Left renal cortex interstitium (tissue), 4 donors: ENCODE measurements at regions not wholly inside any gene's neighbourhood (a gene's known extent, or its start where the extent isn't known, plus 50 kb on each side); places are given as distances from the start of the nearest gene placed in this dataset.

ENCODE experiments used
- DNase-seq, 4 donors: peaks; one replicate each; pipeline ENCODE4 v3.0.0-alpha.2; 2013; ENCODE audit warnings: low read depth in 4 of 4, low spot score in 2 of 4, missing footprints in 1 of 4

DNA sequence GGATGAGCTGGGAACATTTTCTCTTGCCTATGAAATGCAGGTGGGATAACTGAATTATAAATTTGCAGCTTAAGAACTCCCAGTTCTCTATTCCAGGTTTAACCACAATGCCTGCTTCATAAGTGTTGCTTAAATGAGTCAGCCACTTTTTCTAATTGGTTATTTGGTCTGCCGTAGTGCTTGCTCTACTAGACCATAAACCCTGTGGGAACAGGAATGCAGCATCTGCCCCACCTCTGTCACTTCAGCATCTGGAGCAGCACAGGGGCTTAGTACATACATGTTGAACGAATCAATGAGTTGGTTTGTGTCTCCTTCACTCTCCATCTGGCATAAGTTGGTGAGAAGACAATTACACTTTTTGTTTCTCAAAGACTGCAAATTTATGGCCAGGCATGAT, 95.2 kb upstream of the PTER start:
- DNase-seq, result no peak

DNA sequence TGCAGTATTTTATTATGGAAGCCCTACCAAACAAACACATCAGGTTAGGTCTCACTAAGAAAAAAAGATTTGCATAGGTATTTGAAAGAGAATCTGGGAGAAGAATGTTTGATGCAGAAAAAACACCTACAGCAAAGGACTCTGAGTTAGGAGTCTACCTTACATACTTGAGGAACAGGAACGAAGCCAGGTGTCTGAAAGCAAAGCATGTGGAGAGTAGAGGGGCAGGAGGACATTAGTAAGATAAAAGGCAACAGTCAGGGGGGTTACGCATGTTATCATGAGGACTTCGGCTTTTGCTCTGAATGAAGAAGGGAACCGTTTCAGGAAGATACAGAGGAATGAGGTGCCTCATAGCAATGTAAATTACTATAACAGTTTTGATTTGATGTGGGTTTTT, 87.9 kb upstream of the PTER start:
- DNase-seq, result no peak

DNA sequence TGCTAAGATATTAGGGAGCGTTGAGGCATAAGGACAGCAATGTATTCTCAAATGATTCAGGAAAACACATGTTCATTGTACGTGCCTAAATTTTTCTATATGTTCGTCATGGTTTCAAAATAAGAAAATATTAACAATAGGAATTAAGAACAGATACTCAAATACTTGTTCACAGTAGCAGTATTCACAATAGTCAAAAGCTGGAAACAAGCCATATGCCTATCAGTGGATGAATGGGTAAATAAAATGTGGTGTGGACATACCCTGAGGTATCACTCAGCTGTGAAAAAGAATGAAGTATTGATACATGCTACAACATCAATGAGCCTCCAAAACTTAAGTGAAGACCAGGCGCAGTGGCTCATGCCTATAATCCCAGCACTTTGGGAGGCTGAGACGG, 84.7 kb upstream of the PTER start:
- no peak for DNase-seq

DNA sequence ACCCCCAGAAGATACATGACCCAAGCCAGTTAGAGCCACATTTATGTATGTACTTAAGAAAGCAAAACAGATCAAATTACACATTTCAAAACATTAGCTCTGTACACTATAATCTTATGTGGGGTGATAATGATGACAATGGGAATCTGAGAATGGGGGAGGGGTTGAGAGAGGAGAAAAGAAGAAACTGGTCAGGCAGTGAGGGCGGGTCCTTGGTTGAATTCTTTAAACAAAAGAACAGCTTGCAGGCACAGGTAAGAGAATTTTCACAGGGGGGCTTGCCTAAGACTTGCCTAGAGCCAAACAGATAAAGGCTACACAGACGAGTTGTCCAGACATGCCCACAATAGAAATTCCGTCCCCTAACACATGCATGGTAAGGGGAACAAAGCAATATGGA, 76.8 kb upstream of the PTER start:
- no peak for DNase-seq

DNA sequence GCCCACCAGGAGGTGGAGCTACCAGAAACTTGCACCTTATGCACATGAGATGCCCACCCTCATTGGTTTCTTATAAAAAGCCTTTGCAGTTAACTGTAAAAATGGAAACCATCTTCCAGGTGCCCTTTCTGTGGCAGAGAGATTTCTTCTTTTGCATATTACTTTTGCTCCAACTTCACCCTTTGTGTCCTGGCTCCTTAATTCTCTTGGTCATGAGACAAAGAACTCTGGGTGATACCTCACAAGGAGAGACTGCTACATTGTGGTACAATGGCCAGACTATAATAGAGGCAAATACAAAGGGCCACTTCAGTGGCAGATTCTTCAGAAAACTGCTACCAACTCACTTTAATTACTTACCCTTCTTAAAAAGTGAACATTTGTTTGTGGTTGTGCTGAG, 76.4 kb upstream of the PTER start:
- no peak for DNase-seq

DNA sequence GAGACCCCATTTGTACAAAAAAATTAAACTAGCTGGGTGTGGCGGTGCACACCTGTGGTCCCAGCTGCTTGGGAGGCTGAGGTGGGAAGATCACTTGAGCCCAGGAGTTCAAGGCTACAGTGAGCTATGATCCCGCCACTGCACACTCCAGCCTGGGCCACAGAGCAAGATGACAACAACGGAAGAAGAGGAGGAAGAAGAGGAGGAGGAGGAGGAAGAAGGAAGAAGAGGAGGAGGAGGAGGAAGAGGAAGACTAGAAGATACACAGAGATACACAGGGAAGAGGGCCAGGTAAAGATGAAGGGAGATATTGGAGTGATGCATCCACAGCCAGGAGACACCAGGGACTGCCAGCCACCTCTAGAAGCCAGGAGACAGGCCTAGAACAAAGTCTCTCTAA, 75.7 kb upstream of the PTER start:
- no peak for DNase-seq

DNA sequence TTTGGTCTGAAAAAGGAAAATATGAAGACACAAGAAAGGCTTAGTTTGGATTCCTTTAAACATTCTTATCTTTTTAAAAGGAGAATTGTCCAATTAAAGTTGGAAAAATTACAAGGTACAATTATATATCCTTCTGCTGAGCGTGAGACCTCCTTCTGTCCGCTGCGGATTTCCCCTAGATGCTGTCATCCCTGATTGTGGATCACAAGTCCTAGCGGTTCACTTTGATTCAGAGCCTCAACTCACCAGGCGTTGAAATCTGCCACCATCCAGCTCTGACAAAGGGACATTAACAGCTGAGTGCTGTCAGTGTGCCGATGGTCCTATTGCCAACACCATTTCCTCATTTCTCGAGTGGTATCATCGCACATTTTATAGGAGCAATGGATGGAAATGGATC, 73.1 kb upstream of the PTER start:
- DNase-seq, result no peak

DNA sequence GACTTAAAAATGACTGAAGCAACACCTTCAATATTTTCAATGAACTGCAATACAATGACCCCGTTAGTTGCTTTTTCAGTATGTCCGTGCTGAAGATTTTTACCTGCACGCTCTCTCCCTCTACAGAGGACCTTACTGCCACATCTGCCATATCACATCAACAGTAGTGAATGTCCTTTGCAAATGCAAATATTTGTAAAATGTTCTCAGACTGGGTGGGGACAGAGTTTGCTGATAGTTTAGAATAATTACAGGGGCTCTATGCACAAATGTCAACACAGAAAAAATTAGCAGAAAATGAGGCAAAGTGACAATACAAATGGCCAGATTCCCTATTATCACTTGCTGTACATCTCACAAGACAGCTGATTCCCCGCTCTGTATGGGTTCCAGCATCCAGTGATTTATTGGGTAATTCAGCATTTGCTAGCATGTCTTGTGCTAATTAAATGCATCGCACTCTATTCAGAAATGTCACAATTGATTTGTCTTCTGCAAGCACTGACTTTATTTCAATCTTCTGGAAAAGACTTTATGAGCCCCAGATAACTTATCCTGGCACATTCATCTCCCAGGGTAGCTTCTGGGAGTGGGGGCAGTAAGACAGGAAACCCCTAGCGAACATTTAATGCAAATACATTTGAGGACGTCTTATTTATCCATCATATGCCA, 69.1 kb upstream of the PTER start:
- no peak for DNase-seq

DNA sequence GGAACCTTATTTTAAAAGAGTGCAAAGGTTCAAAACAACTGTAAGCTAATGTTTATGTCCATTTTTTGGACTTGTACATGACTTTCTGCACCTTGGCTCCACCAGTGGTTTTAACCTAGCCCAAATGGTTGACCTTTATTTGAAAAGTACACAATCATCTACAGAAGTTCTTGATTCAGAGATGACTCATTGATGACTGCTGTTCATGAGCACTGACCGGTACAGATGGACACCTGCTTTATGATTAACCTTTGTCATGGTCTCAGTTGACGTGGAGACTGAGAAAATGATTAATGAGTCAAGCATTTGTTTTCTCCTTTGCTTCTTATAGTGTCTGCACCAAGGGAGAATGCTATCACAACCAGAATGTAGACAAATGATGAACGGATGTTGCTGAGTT, 55.7 kb upstream of the PTER start:
- DNase-seq, result no peak

DNA sequence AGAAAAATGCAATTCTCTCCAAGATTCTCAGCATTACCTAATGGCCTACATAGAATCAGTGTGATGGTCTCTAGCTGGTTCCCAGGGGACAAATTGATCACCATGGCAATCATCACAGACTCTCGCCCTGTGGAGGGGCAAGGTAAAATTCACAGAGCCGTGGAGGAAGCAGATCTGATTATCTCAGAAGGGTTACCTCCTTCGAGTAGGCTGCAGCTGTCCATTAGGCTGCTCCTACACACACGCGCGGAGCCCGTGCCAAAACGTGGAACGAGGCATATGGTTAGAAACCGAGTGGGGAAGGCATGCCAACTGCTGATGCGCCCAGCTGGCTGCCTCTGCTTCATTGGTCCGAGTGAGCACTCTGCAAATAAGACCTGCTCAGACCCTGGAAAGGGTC, 52.8 kb upstream of the PTER start:
- no peak for DNase-seq

DNA sequence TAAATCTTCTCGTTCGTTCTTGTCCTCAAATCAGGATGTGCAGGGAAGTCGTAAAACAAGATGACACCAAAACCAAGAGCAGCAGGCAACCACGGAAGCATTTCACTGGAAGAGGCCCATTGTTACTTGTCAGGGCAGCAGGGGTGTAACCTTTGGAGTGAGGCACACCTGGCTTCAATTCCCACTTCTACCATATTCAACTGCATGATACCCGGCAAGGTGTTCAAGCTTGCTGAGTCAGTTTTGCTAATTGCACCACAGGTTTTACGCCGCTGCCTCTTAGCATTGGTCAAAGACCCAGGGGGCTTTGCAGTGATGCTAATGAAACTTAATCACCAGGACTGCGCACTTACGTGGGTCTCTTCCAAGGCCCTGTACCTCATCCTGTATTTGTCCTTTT, 50.0 kb upstream of the PTER start:
- no peak for DNase-seq
